Chondrocyte (in vitro differentiated cells): ENCODE measurements at regions not wholly inside any gene's neighbourhood (a gene's known extent, or its start where the extent isn't known, plus 50 kb on each side); places are given as distances from the start of the nearest gene placed in this dataset.

Source experiments
- DNase-seq: peaks from one replicate; pipeline ENCODE4 v3.0.0; 2021; ENCODE audit warnings: mixed read lengths, low spot score
- H3K27ac Mint-ChIP-seq: one replicate; pipeline ENCODE4 v1.8.0; 2021; ENCODE audit warnings: mild to moderate bottlenecking, moderate library complexity, mixed read lengths; ENCODE audit not compliant: unreplicated experiment
- H3K27me3 Mint-ChIP-seq: 2 replicates; pipeline ENCODE4 v1.8.0; 2021; ENCODE audit warnings: low read depth, mixed read lengths
- H3K36me3 Mint-ChIP-seq: 2 replicates; pipeline ENCODE4 v1.8.0; 2021; ENCODE audit warnings: low read depth, mixed read lengths
- H3K4me1 Mint-ChIP-seq: 2 replicates; pipeline ENCODE4 v1.8.0; 2021; ENCODE audit warnings: low read depth, mild to moderate bottlenecking, mixed read lengths
- H3K4me3 Mint-ChIP-seq: one replicate; pipeline ENCODE4 v1.8.0; 2021; ENCODE audit warnings: mild to moderate bottlenecking, moderate library complexity, mixed read lengths; ENCODE audit not compliant: unreplicated experiment
- H3K9me3 Mint-ChIP-seq: 2 replicates; pipeline ENCODE4 v1.8.0; 2021; ENCODE audit warnings: low read depth, mixed read lengths
- CTCF ChIP-seq: fragments of 200-600 bp; sonication (generic); IDR thresholded peaks from 2 replicates; pipeline ENCODE4 v1.5.0; 2021; ENCODE audit warnings: antibody characterized with exemption, mild to moderate bottlenecking, moderate library complexity

GRCh38 chr4:30617836-30618235 is 102.3 kb upstream of the PCDH7 start:
- Mint-ChIP-seq H3K4me1 (no peaks in the 10 kb centered on the region), H3K27ac (no peak overlapping the region), H3K4me3 (no peak overlapping the region), H3K9me3 (no peaks in the 10 kb centered on the region), H3K36me3 (no peaks in the 10 kb centered on the region), H3K27me3 (no peaks in the 10 kb centered on the region)
- no peak for DNase-seq
- no peak for TF ChIP-seq CTCF

- no peaks in the 10 kb centered on the region for H3K36me3 Mint-ChIP-seq
- TF ChIP-seq CTCF = no peak
- H3K4me3 Mint-ChIP-seq = no peak overlapping the region
- H3K27ac Mint-ChIP-seq = no peak overlapping the region
- DNase-seq = no peak
- no peaks in the 10 kb centered on the region for H3K4me1 Mint-ChIP-seq
- no peaks in the 10 kb centered on the region for H3K27me3 Mint-ChIP-seq
- H3K9me3 Mint-ChIP-seq = no peaks in the 10 kb centered on the region
Measured at GRCh38 chr4:30619679-30620078, 100.5 kb upstream of the PCDH7 start.

GRCh38 chr4:30620711-30621110 is 99.5 kb upstream of the PCDH7 start:
- no peaks in the 10 kb centered on the region for H3K4me1 Mint-ChIP-seq
- no peaks in the 10 kb centered on the region for H3K27me3 Mint-ChIP-seq
- no peak for DNase-seq
- no peak overlapping the region for H3K4me3 Mint-ChIP-seq
- no peaks in the 10 kb centered on the region for H3K36me3 Mint-ChIP-seq
- H3K27ac Mint-ChIP-seq = no peak overlapping the region
- TF ChIP-seq CTCF = no peak
- peaks cover 2% of the 10 kb centered on the region for H3K9me3 Mint-ChIP-seq

GRCh38 chr4:30630431-30630830 is 89.7 kb upstream of the PCDH7 start:
- no peak for DNase-seq
- H3K9me3 Mint-ChIP-seq = peaks cover 8% of the 10 kb centered on the region
- no peak overlapping the region for H3K27ac Mint-ChIP-seq
- no peak overlapping the region for H3K4me3 Mint-ChIP-seq
- H3K4me1 Mint-ChIP-seq = no peaks in the 10 kb centered on the region
- peaks cover 2% of the 10 kb centered on the region for H3K27me3 Mint-ChIP-seq
- no peak for TF ChIP-seq CTCF
- H3K36me3 Mint-ChIP-seq = no peaks in the 10 kb centered on the region

GRCh38 chr4:30632751-30633150 is 87.4 kb upstream of the PCDH7 start:
- Mint-ChIP-seq H3K27ac (no peak overlapping the region), H3K27me3 (peaks cover 2% of the 10 kb centered on the region), H3K36me3 (no peaks in the 10 kb centered on the region), H3K9me3 (peaks cover 8% of the 10 kb centered on the region), H3K4me1 (no peaks in the 10 kb centered on the region), H3K4me3 (no peak overlapping the region)
- TF ChIP-seq CTCF = no peak
- DNase-seq = no peak
